Liver (tissue), 3 donors: ENCODE measurements at regions not wholly inside any gene's neighbourhood (a gene's known extent, or its start where the extent isn't known, plus 50 kb on each side); places are given as distances from the start of the nearest gene placed in this dataset.

Experiments used
- EGR1 ChIP-seq, 2 donors: IDR thresholded peaks; 2 replicates each; pipeline ENCODE4 v1.6.1; 2016 to 2018; ENCODE audit warnings: antibody characterized with exemption in 2 of 2, low read depth in 2 of 2
- FOXA1 ChIP-seq: IDR thresholded peaks from 2 replicates; pipeline ENCODE4 v1.6.1; 2016; ENCODE audit warnings: antibody characterized with exemption
- GABPA ChIP-seq, 2 donors: IDR thresholded peaks in 1 of 2; conservative IDR thresholded peaks in 1 of 2; 2 replicates each; pipeline ENCODE4 v1.6.1; 2016; ENCODE audit warnings: antibody characterized with exemption in 2 of 2, mild to moderate bottlenecking in 1 of 2, moderate library complexity in 1 of 2
- HNF4A ChIP-seq, 2 donors: conservative IDR thresholded peaks; 2 replicates each; pipeline ENCODE4 v1.6.1; 2016; ENCODE audit warnings: antibody characterized with exemption in 2 of 2, mild to moderate bottlenecking in 2 of 2
- HNF4G ChIP-seq: IDR thresholded peaks from 2 replicates; pipeline ENCODE4 v1.6.1; 2016; ENCODE audit warnings: antibody characterized with exemption
- JUND ChIP-seq, 2 donors: IDR thresholded peaks; 2 replicates each; pipeline ENCODE4 v1.6.1; 2016; ENCODE audit warnings: antibody characterized with exemption in 2 of 2
- RAD21 ChIP-seq, 2 donors: IDR thresholded peaks; 2 replicates each; pipeline ENCODE4 v1.6.1; 2016; ENCODE audit warnings: antibody characterized with exemption in 2 of 2, mild to moderate bottlenecking in 2 of 2
- SP1 ChIP-seq: IDR thresholded peaks from 2 replicates; pipeline ENCODE4 v1.6.1; 2018; ENCODE audit warnings: antibody characterized with exemption, mild to moderate bottlenecking
- TAF1 ChIP-seq: conservative IDR thresholded peaks from 2 replicates; pipeline ENCODE4 v1.6.1; 2016; ENCODE audit warnings: antibody characterized with exemption, mild to moderate bottlenecking
- TF ChIP-seq, protein P1 (sequence below): fragments of 150-350 bp; IDR thresholded peaks from 2 replicates; pipeline ENCODE4 v1.5.1; 2017; ENCODE audit warnings: improper control_type of control experiment, low read depth, low read length; ENCODE audit not compliant: missing input control
- TF ChIP-seq, protein P2 (sequence below): IDR thresholded peaks from 2 replicates; pipeline ENCODE4 v1.6.1; 2016; ENCODE audit warnings: antibody characterized with exemption
- TF ChIP-seq, protein P3 (sequence below): IDR thresholded peaks from 2 replicates; pipeline ENCODE4 v1.6.1; 2016; ENCODE audit warnings: antibody characterized with exemption
- TF ChIP-seq, protein P4 (sequence below): IDR thresholded peaks from 2 replicates; pipeline ENCODE4 v1.6.1; 2016; ENCODE audit warnings: antibody characterized with exemption
- TF ChIP-seq, protein P5 (sequence below): IDR thresholded peaks from 2 replicates; pipeline ENCODE4 v1.6.1; 2016; ENCODE audit warnings: antibody characterized with exemption, mild to moderate bottlenecking
- donor health status: healthy.
- donor health status: healthy.

DNA sequence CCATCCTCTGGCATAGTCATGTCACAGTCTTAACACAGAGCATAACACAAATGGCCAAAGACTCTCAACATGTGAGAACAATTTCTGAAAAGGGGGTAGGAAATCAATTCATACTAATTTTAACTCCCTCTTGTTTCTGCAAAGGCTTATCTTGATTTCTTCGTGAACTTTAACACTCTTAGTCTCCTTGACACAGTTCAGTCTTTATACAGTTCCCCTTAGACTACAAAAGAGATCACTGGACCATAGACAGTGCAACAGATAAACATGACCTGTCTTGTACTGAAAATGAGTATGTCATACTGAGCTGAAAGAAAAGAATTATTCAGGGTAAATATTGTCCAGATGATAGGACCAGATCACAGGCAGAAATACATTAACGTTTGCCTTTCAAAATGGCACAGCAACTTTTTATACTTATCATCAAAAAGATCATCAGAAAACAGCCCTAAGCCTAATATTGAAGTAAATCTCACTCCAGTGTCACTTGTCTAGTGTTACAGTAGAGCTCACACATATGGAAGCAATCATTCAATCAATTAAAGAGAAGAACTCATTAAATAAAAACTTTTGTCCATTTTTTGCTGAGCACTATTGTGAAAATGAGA lies 56.4 kb upstream of the VRK2 start:
- TF ChIP-seq, protein P1, sequence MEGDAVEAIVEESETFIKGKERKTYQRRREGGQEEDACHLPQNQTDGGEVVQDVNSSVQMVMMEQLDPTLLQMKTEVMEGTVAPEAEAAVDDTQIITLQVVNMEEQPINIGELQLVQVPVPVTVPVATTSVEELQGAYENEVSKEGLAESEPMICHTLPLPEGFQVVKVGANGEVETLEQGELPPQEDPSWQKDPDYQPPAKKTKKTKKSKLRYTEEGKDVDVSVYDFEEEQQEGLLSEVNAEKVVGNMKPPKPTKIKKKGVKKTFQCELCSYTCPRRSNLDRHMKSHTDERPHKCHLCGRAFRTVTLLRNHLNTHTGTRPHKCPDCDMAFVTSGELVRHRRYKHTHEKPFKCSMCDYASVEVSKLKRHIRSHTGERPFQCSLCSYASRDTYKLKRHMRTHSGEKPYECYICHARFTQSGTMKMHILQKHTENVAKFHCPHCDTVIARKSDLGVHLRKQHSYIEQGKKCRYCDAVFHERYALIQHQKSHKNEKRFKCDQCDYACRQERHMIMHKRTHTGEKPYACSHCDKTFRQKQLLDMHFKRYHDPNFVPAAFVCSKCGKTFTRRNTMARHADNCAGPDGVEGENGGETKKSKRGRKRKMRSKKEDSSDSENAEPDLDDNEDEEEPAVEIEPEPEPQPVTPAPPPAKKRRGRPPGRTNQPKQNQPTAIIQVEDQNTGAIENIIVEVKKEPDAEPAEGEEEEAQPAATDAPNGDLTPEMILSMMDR, result no peak
- TF ChIP-seq JUND (IDR thresholded peaks at IDR 0.05), result no peak
- no peak for TF ChIP-seq FOXA1
- TF ChIP-seq, protein P2, sequence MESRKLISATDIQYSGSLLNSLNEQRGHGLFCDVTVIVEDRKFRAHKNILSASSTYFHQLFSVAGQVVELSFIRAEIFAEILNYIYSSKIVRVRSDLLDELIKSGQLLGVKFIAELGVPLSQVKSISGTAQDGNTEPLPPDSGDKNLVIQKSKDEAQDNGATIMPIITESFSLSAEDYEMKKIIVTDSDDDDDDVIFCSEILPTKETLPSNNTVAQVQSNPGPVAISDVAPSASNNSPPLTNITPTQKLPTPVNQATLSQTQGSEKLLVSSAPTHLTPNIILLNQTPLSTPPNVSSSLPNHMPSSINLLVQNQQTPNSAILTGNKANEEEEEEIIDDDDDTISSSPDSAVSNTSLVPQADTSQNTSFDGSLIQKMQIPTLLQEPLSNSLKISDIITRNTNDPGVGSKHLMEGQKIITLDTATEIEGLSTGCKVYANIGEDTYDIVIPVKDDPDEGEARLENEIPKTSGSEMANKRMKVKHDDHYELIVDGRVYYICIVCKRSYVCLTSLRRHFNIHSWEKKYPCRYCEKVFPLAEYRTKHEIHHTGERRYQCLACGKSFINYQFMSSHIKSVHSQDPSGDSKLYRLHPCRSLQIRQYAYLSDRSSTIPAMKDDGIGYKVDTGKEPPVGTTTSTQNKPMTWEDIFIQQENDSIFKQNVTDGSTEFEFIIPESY, result no peak
- TF ChIP-seq HNF4A (conservative IDR thresholded peaks at IDR 0.05), result no peak
- no peak for TF ChIP-seq TAF1
- TF ChIP-seq HNF4G, result no peak
- TF ChIP-seq, protein P3, sequence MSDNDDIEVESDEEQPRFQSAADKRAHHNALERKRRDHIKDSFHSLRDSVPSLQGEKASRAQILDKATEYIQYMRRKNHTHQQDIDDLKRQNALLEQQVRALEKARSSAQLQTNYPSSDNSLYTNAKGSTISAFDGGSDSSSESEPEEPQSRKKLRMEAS, result no peak
- TF ChIP-seq EGR1 (IDR thresholded peaks at IDR 0.05; ENCODE audit: low read depth in 2 of 2), result no peak
- TF ChIP-seq RAD21 (IDR thresholded peaks at IDR 0.05), result no peak
- TF ChIP-seq GABPA (IDR thresholded peaks at IDR 0.05 in 1 of 2, conservative IDR thresholded peaks at IDR 0.05 in 1 of 2), result no peak
- TF ChIP-seq SP1, result no peak
- TF ChIP-seq, protein P4, sequence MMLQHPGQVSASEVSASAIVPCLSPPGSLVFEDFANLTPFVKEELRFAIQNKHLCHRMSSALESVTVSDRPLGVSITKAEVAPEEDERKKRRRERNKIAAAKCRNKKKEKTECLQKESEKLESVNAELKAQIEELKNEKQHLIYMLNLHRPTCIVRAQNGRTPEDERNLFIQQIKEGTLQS, result no peak
- TF ChIP-seq, protein P5, sequence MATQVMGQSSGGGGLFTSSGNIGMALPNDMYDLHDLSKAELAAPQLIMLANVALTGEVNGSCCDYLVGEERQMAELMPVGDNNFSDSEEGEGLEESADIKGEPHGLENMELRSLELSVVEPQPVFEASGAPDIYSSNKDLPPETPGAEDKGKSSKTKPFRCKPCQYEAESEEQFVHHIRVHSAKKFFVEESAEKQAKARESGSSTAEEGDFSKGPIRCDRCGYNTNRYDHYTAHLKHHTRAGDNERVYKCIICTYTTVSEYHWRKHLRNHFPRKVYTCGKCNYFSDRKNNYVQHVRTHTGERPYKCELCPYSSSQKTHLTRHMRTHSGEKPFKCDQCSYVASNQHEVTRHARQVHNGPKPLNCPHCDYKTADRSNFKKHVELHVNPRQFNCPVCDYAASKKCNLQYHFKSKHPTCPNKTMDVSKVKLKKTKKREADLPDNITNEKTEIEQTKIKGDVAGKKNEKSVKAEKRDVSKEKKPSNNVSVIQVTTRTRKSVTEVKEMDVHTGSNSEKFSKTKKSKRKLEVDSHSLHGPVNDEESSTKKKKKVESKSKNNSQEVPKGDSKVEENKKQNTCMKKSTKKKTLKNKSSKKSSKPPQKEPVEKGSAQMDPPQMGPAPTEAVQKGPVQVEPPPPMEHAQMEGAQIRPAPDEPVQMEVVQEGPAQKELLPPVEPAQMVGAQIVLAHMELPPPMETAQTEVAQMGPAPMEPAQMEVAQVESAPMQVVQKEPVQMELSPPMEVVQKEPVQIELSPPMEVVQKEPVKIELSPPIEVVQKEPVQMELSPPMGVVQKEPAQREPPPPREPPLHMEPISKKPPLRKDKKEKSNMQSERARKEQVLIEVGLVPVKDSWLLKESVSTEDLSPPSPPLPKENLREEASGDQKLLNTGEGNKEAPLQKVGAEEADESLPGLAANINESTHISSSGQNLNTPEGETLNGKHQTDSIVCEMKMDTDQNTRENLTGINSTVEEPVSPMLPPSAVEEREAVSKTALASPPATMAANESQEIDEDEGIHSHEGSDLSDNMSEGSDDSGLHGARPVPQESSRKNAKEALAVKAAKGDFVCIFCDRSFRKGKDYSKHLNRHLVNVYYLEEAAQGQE, result no peak
